SK-N-SH (cell line): ENCODE measurements at regions not wholly inside any gene's neighbourhood (a gene's known extent, or its start where the extent isn't known, plus 50 kb on each side); places are given as distances from the start of the nearest gene placed in this dataset.

ENCODE experiments used
- CTCF ChIA-PET: fragments of 300-600, 350-600 bp; formaldehyde crosslinking; extraction: SDS; loops from one replicate; lab custom pipeline; 2021; lab: Yijun Ruan, JAX
- POLR2A ChIA-PET: fragments of 350-600 bp; sonication (Branson Sonifier 250); formaldehyde crosslinking; extraction: SDS; loops from one replicate; lab custom pipeline; 2020; ENCODE audit warnings: antibody characterized with exemption, inconsistent platforms; lab: Yijun Ruan, JAX
- DNase-seq: peaks from one replicate; pipeline ENCODE4 v3.0.0; 2012
- H2AFZ ChIP-seq: fragments of 200-600 bp; sonication (generic); 2 replicates; pipeline ENCODE4 v1.8.1; 2016; ENCODE audit warnings: antibody characterized with exemption, mild to moderate bottlenecking, low read depth
- H3F3A ChIP-seq: fragments of 200-600 bp; sonication (generic); replicated peaks from 2 replicates; pipeline ENCODE3; 2016; ENCODE audit warnings: antibody characterized with exemption, mild to moderate bottlenecking; ENCODE audit not compliant: insufficient read depth
- H3K27ac ChIP-seq, 2 experiments: fragments of 200-500 bp in 1 of 2; fragments of 200-600 bp in 1 of 2; sonication (Bioruptor generic) in 1 of 2; sonication (generic), shearing (Covaris generic) in 1 of 2; 2 replicates each; pipeline versions ENCODE4 v1.5.1 to v1.6.1; 2014 to 2016; ENCODE audit warnings: low read depth in 2 of 2, inconsistent platforms in 1 of 2, low read length in 1 of 2, mild to moderate bottlenecking in 1 of 2, mixed read lengths in 1 of 2
- H3K27me3 ChIP-seq: fragments of 200-600 bp; sonication (generic), shearing (Covaris generic); 2 replicates; pipeline ENCODE4 v1.6.1; 2016; ENCODE audit warnings: mixed run types; ENCODE audit not compliant: insufficient read depth
- H3K36me3 ChIP-seq, 2 experiments: fragments of 200-500 bp in 1 of 2; fragments of 200-600 bp in 1 of 2; sonication (Bioruptor generic) in 1 of 2; sonication (generic) in 1 of 2; replicated peaks in 1 of 2; 2 replicates each; pipeline versions ENCODE3 to v1.5.1; 2014 to 2016; ENCODE audit warnings: low read length in 1 of 2, mild to moderate bottlenecking in 1 of 2; ENCODE audit not compliant: insufficient read depth in 2 of 2, control insufficient read depth in 1 of 2
- H3K4me1 ChIP-seq, 2 experiments: fragments of 200-500 bp in 1 of 2; fragments of 200-600 bp in 1 of 2; sonication (Bioruptor generic) in 1 of 2; sonication (generic), shearing (Covaris generic) in 1 of 2; 2 replicates each; pipeline versions ENCODE4 v1.5.1 to v1.6.1; 2014 to 2016; ENCODE audit warnings: low read depth in 1 of 2, low read length in 1 of 2, mixed run types in 1 of 2; ENCODE audit not compliant: insufficient read depth in 2 of 2, control insufficient read depth in 1 of 2
- H3K4me2 ChIP-seq: fragments of 200-600 bp; sonication (generic), shearing (Covaris generic); 2 replicates; pipeline ENCODE4 v1.6.1; 2017; ENCODE audit warnings: mixed run types
- H3K4me3 ChIP-seq, 2 experiments: fragments of 200-500 bp in 1 of 2; fragments of 200-600 bp in 1 of 2; sonication (Bioruptor generic) in 1 of 2; sonication (generic), shearing (Covaris generic) in 1 of 2; 2 replicates each; pipeline versions ENCODE4 v1.5.1 to v1.8.1; 2014 to 2016; ENCODE audit warnings: low read depth in 2 of 2, inconsistent platforms in 1 of 2, low read length in 1 of 2, mild to moderate bottlenecking in 1 of 2, mixed read lengths in 1 of 2, moderate library complexity in 1 of 2
- H3K79me2 ChIP-seq: fragments of 200-600 bp; sonication (generic); 2 replicates; pipeline ENCODE4 v1.8.1; 2017; ENCODE audit warnings: mild to moderate bottlenecking; ENCODE audit not compliant: insufficient read depth
- H3K9ac ChIP-seq: fragments of 200-600 bp; sonication (generic); 2 replicates; pipeline ENCODE4 v1.6.1; 2017; ENCODE audit warnings: mixed run types
- H3K9me2 ChIP-seq: fragments of 200-600 bp; sonication (generic); 2 replicates; pipeline ENCODE4 v1.6.1; 2017; ENCODE audit warnings: mixed run types
- H3K9me3 ChIP-seq: fragments of 200-600 bp; sonication (generic); 2 replicates; pipeline ENCODE4 v1.6.1; 2017; ENCODE audit warnings: mixed run types, mild to moderate bottlenecking, moderate library complexity
- H4K20me1 ChIP-seq: fragments of 200-600 bp; sonication (generic); 2 replicates; pipeline ENCODE4 v1.6.1; 2017; ENCODE audit warnings: mild to moderate bottlenecking, mixed run types; ENCODE audit not compliant: insufficient read depth
- EP300 ChIP-seq, 2 experiments: IDR thresholded peaks; 2 replicates each; pipeline versions ENCODE4 v1.4.0 to v1.6.1; 2012; ENCODE audit warnings: borderline replicate concordance in 1 of 2, low read depth in 1 of 2, low read length in 1 of 2
- EZH2phosphoT487 ChIP-seq: fragments of 200-600 bp; sonication (generic); IDR thresholded peaks from 2 replicates; pipeline ENCODE4 v1.6.1; 2017; ENCODE audit warnings: low read depth, mixed run types, mild to moderate bottlenecking, antibody characterized with exemption, moderate library complexity, borderline replicate concordance
- FOSL2 ChIP-seq: IDR thresholded peaks from 2 replicates; pipeline ENCODE4 v1.4.0; 2012; ENCODE audit warnings: low read depth, mild to moderate bottlenecking, moderate library complexity, borderline replicate concordance
- FOXJ3 ChIP-seq: sonication (generic); formaldehyde crosslinking; IDR thresholded peaks from 2 replicates; pipeline ENCODE4 v1.5.1; 2020; ENCODE audit warnings: mild to moderate bottlenecking, missing genetic modification reagents
- FOXM1 ChIP-seq: IDR thresholded peaks from 2 replicates; pipeline ENCODE4 v1.4.0; 2012; ENCODE audit warnings: low read depth, mild to moderate bottlenecking
- IRF3 ChIP-seq: fragments of 150-350 bp; IDR thresholded peaks from 2 replicates; pipeline ENCODE4 v1.6.1; 2016; ENCODE audit warnings: mild to moderate bottlenecking, low read depth, low read length
- JUND ChIP-seq: IDR thresholded peaks from 2 replicates; pipeline ENCODE4 v1.4.0; 2012
- MAX ChIP-seq: IDR thresholded peaks from 2 replicates; pipeline ENCODE4 v1.4.0; 2012; ENCODE audit warnings: low read depth
- MEF2A ChIP-seq: IDR thresholded peaks from 2 replicates; pipeline ENCODE4 v1.4.0; 2012; ENCODE audit warnings: low read depth, borderline replicate concordance
- NFIC ChIP-seq: IDR thresholded peaks from 2 replicates; pipeline ENCODE4 v1.4.0; 2012; ENCODE audit warnings: borderline replicate concordance
- POLR2AphosphoS5 ChIP-seq: IDR thresholded peaks from 2 replicates; pipeline ENCODE4 v1.6.1; 2012; ENCODE audit warnings: low read depth, low read length
- RAD21 ChIP-seq: IDR thresholded peaks from 2 replicates; pipeline ENCODE4 v1.6.1; 2012; ENCODE audit warnings: mild to moderate bottlenecking, low read length
- RFX5 ChIP-seq: IDR thresholded peaks from 2 replicates; pipeline ENCODE4 v1.6.1; 2012; ENCODE audit warnings: mild to moderate bottlenecking, improper control_type of control experiment, low read length
- SMC3 ChIP-seq: IDR thresholded peaks from 2 replicates; pipeline ENCODE4 v1.6.1; 2012; ENCODE audit warnings: low read depth, low read length, improper control_type of control experiment
- TCF12 ChIP-seq: IDR thresholded peaks from 2 replicates; pipeline ENCODE4 v1.4.0; 2012
- USF1 ChIP-seq: IDR thresholded peaks from 2 replicates; pipeline ENCODE4 v1.4.0; 2012; ENCODE audit warnings: low read depth, borderline replicate concordance
- USF2 ChIP-seq: fragments of 150-350 bp; IDR thresholded peaks from 2 replicates; pipeline ENCODE4 v1.6.1; 2017; ENCODE audit warnings: antibody characterized with exemption, low read length, low read depth, borderline replicate concordance
- WGBS: methylation state at CpG from one replicate; pipeline ENCODE4 v1.1.6; 2017; ENCODE audit warnings: low lambda C conversion rate; 5-methylcytosine and 5-hydroxymethylcytosine counted together

DNA sequence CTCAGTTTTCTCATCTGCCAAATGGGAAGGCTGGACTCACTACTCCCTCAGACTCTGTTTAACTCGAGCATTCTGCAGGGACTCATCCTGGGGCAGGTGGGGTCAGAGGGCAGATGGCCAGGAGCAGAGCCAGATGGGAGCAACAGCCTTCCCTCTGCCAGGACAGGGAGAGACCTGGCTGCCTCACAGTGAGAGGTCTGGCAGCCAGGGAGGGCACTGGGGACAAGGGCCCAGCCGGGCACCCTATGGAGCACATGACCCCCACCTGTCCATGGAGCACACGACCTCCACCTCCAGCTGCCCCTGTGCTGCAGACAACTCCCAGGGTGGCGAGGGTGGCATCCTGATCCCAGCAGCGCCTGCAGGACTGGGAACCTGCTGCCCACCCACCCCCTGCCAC lies 67.4 kb downstream of the IGLL1 start:
- H2AFZ ChIP-seq: no peak overlapping the region
- H3F3A ChIP-seq: no peaks in the 10 kb centered on the region
- TF ChIP-seq RFX5 (no peak), MAX (no peak)
- ChIA-PET CTCF (no interaction called here), POLR2A (no interaction called here)
- H3K9ac ChIP-seq: no peak overlapping the region
- H3K9me3 ChIP-seq: no peaks in the 10 kb centered on the region
- H3K79me2 ChIP-seq: no peaks in the 10 kb centered on the region
- no peak for DNase-seq
- H3K4me3 ChIP-seq: no peak overlapping the region
- H3K4me1 ChIP-seq: peaks cover 0 to 12% of the 10 kb centered on the region in 2 experiments; a peak in 1 of 4 replicates
- H3K9me2 ChIP-seq: no peaks in the 10 kb centered on the region
- WGBS: 43% methylated on average over 1 of the region's 5 CpGs
- H3K27me3 ChIP-seq: no peaks in the 10 kb centered on the region
- H3K27ac ChIP-seq: no peak overlapping the region
- H3K4me2 ChIP-seq: no peak overlapping the region
- H4K20me1 ChIP-seq: no peaks in the 10 kb centered on the region
- no peaks in the 10 kb centered on the region for H3K36me3 ChIP-seq

DNA sequence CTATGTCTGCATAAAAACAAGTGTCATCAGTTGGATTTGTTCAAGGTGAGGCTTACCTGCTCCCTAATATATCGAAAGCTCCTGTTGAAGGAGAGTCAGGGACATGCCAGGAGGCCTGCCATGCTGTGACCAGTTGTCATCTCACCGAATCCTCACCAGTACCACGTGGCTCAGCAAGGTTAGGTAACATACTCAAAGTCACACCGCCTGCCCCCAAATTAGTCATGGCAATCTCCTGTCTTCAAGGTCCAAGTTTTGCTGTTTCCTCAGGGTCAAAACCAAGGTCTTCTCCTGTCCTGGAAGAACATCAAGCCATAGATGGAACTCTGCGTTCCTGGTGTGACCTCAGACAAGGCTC lies 67.8 kb downstream of the IGLL1 start:
- Histone ChIP-seq H3K27me3 (no peaks in the 10 kb centered on the region), H3K27ac (no peak overlapping the region), H3K79me2 (no peaks in the 10 kb centered on the region), H3K4me1 (peaks cover 0 to 12% of the 10 kb centered on the region in 2 experiments; a peak in 1 of 4 replicates), H3K4me2 (no peak overlapping the region), H3K4me3 (no peak overlapping the region), H3K9ac (no peak overlapping the region), H3K36me3 (no peaks in the 10 kb centered on the region), H2AFZ (no peak overlapping the region), H3K9me2 (no peaks in the 10 kb centered on the region), H3K9me3 (no peaks in the 10 kb centered on the region), H4K20me1 (no peaks in the 10 kb centered on the region), H3F3A (no peaks in the 10 kb centered on the region)
- TF ChIP-seq TCF12: no peak
- no peak for DNase-seq
- ChIA-PET CTCF (interaction anchor here (2.1 kb wide), 1 partner anchor 127 kb away, joined by 7 read pairs; no protein-coding TSS in a partner anchor), POLR2A (no interaction called here)
- 73% methylated on average over 4 of the region's 5 CpGs for WGBS

- H3K36me3 ChIP-seq: no peaks in the 10 kb centered on the region
- H3K27ac ChIP-seq: no peak overlapping the region; a peak in 1 of 4 replicates
- H3K9me2 ChIP-seq: no peaks in the 10 kb centered on the region
- H4K20me1 ChIP-seq: no peaks in the 10 kb centered on the region
- H3K4me1 ChIP-seq: peaks cover 0 to 12% of the 10 kb centered on the region in 2 experiments; a peak in 1 of 4 replicates
- no peaks in the 10 kb centered on the region for H3K9me3 ChIP-seq
- no peaks in the 10 kb centered on the region for H3K27me3 ChIP-seq
- ChIA-PET CTCF (interaction anchor here (2.1 kb wide), 1 partner anchor 126 kb away, joined by 7 read pairs; no protein-coding TSS in a partner anchor), POLR2A (no interaction called here)
- no peak overlapping the region for H3K9ac ChIP-seq
- no peak for DNase-seq
- 52% methylated on average over 14 of the region's 19 CpGs for WGBS
- no peak overlapping the region for H3K4me3 ChIP-seq
- H3K79me2 ChIP-seq: no peaks in the 10 kb centered on the region
- no peak overlapping the region for H2AFZ ChIP-seq
- H3K4me2 ChIP-seq: no peak overlapping the region
- TF ChIP-seq IRF3 (no peak), USF2 (no peak), FOXJ3 (CRISPR knock-in tag) (no peak), SMC3 (no peak), EP300 (IDR thresholded peaks at IDR 0.05; ENCODE audit: borderline replicate concordance in 1 of 2, low read depth in 1 of 2, low read length in 1 of 2) (no peak), NFIC (no peak), JUND (no peak), FOXM1 (no peak), EZH2phosphoT487 (no peak), USF1 (no peak), MEF2A (no peak), RAD21 (no peak), FOSL2 (no peak), POLR2AphosphoS5 (no peak)
- H3F3A ChIP-seq: no peaks in the 10 kb centered on the region
Measured at GRCh38 chr22:23511627-23512347, 68.3 kb downstream of the IGLL1 start.
